ENCODE measurements at regions not wholly inside any gene's neighbourhood (a gene's known extent, or its start where the extent isn't known, plus 50 kb on each side); places are given as distances from the start of the nearest gene placed in this dataset.

GRCh38 chr6:147037881-147038280 is 166.3 kb upstream of the STXBP5 start:
- TF ChIP-seq CTCF (IDR thresholded peaks at IDR 0.05; ENCODE audit: low read length): no peak
- no peak for TF ChIP-seq EZH2 (optimal IDR thresholded peaks at IDR 0.05; ENCODE audit: low read depth, low read length)
- no peak for TF ChIP-seq EZH2phosphoT487 (IDR thresholded peaks at IDR 0.05; ENCODE audit: low read length)

All from MM.1S (cell line).